Hematopoietic multipotent progenitor cell treated with erythropoietin and hydrocortisone succinate and interleukin-3 and kit ligand, for 6 days (in vitro differentiated cells): ENCODE measurements at regions not wholly inside any gene's neighbourhood (a gene's known extent, or its start where the extent isn't known, plus 50 kb on each side); places are given as distances from the start of the nearest gene placed in this dataset.

Experiments
- DNase-seq: peaks from one replicate; pipeline ENCODE4 v3.0.0-alpha.2; 2015

DNA sequence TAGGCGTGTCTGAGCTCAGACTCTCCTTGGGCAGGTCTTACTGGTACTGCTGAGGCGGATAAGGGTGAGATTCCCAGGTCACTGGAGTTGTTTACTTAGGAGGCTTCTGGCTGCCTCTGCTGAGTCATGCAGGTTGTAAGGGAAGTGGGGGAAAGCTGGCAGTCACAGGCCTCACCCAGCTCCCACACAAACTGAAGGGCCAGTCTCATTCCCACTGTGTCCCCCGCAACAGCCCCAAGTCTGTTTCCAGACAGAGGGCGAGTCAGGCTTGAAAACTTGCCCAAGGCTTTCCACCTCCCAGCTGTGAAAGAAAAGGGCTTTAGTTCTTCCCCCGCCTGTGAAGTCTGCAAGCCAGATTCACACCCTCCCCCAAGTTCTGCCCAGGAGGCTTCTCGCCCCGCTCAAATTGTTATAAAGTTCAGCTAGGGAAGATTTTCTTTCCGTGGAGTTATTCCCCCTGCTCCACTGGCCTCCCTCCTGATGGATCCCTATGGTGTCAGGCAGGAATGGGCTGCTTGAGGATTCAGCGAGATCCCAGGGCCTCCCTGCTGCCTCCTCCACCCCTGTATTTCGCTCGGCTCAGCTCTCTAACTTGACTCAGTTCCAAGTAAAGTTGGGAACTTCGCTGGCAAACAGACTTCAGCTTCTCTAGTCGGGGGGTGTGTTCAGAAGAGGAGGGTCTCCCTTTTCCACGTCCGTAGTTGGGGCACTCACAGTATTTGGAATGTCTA, 248.6 kb downstream of the NR4A2 start:
- no peak for DNase-seq

DNA sequence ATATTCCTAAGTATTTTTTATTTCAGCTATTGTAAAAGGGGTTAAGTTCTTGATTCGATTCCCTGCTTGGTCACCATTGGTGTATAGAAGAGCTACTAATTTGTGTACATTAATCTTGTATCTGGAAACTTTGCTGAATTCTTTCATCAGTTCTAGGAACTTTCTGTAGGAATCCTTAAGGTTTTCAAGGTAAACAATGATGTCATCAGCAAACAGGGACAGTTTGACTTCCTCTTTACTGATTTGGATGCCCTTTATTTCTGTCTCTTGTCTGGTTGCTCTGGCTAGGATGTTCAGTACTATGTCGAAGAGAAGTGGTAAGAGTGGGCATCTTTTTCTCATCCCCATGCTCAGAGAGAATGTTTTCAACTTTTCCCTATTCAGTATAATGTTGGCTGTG, 252.7 kb downstream of the NR4A2 start:
- DNase-seq = no peak

GRCh38 chr2:156077041-156077742, 255.3 kb downstream of the NR4A2 start:
- no peak for DNase-seq

GRCh38 chr2:156065912-156066311, 266.6 kb downstream of the NR4A2 start:
- DNase-seq = peak; percentile 30

GRCh38 chr2:156064540-156064939, 268.0 kb downstream of the NR4A2 start:
- no peak for DNase-seq

DNA sequence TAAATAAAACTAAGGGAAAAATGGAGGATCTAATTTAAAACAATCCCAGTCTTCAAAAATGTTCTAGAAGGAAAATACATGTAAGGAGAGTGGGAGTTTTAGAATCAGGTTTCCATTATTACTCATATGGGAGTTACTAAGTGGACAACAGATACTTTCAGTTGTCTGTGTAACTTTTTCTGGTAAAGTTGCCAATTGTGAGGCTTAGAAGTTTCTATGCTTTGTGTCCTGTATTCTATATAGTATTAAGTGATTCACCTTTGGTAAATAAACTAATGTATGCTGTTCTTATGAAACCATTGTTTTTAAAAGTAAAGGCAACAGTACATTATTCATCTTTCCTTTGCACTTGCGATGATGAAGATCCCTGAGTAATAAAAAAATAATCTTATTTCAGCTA, 274.9 kb downstream of the NR4A2 start:
- DNase-seq = no peak

DNA sequence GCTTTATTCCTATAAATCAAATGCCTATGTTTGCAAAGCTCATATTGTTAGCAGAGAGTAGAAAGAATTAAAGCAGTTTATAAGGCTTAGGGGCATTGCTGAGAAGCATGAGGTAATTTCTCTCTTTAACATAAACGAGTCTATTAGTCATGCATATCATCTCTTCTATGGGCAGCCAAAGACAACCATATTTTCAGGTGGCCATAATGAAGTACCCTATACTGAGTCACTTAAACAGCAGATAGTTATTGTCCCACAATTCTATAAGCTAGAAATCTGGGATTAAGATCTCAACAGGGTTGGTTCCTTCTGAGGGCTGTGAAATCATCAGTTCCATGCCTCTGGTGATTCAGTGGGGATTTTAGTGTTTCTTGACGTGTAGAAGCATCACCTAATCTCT, 277.5 kb downstream of the NR4A2 start:
- no peak for DNase-seq

GRCh38 chr2:156046900-156047299, 285.6 kb downstream of the NR4A2 start:
- no peak for DNase-seq

- no peak for DNase-seq
Observed at GRCh38 chr2:156042895-156043294, 289.6 kb downstream of the NR4A2 start.

DNA sequence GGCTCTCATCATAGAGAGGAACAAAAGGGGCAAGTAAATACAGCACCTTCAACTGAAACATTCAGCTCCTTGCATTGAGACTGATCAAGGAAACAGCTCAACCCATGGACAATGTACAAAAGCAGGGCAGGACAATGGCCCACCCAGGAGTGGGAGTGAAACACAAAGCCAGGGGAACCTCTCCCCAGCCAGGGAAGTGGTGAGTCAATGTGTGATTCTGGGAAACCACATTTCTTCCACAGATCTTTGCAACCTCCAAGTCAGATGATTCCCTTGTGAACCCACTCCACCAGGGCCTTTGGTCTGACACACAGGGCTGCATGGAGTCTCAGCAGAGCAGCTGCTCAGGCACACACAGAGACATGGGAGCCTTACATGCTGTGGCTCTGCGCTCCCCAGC, 294.5 kb downstream of the NR4A2 start:
- DNase-seq = no peak

DNA sequence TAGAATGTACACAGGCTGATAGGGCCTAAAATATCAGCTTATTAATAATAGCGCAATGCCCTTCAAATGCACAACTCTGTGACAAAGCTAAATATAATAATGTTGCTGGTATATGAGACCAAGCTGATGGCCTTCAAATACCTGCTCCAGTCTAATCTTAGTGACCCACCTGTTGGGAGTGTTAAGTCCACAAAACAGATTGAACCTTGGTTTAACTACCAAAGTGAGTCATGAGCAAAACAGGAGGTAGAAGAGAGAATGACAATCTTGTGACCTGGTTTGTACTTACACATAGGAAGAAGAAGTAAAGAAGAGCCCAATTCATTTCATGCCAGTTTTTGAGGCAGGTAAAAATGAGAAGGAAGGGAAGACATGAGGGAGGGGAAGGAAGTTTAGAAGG, 295.0 kb downstream of the NR4A2 start:
- DNase-seq = no peak

DNA sequence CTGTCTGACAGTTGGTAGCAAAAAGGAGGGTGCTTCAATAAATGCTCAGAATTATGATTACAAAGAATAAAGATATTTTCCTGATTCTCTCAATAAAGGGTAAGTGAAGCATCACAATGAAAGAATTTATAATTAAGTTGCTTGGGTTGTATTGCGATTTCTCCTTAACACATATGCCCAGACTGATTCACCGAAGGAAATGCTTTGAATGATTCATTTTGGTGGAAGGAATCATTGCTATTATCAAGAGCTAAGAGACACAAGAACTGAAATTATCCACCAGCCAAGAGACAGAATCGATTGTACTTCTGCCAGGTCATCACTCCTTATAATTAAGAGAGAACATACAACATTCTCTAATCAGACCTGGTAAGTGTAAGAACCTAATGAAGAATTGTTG, 301.4 kb downstream of the NR4A2 start:
- DNase-seq = no peak

DNA sequence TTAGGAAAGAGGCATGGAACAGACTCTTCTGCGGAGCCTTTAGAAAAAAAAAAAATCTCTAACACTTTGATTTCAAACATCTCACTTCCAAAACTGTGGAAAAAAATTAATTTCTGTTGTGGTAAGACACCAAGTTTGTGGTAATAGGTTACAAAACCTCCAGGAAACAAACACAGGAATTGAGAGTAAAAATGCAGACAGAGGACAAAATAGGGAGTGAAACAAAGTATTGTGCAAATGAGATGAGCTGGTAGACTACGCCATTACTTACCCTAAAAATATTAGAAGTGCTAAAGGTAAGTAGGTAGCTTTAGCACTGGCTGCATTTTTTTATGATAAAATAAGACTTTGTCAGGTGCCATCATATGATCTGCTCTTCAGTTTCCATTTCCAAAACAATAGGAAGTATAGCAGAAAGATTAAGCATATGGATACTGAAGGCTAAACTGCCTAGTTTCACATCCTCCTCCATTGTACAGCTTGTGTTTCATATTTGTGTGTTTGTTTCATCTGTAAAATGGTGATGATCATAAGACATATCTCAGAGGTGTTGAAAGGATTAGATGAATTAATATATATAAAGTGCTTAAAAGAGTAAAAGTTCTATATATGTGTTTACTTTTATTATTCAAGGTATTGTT, 309.2 kb downstream of the NR4A2 start:
- DNase-seq = no peak

GRCh38 chr2:156021146-156022040, 311.1 kb downstream of the NR4A2 start:
- DNase-seq = no peak

- DNase-seq = no peak
Observed at GRCh38 chr2:156019341-156019740, 313.2 kb downstream of the NR4A2 start.

GRCh38 chr2:156017341-156017885, 315.1 kb downstream of the NR4A2 start:
- no peak for DNase-seq

GRCh38 chr2:156009293-156009692, 323.2 kb downstream of the NR4A2 start:
- DNase-seq = no peak

- DNase-seq = no peak
Observed at GRCh38 chr2:156006721-156007618, 325.6 kb downstream of the NR4A2 start.

DNA sequence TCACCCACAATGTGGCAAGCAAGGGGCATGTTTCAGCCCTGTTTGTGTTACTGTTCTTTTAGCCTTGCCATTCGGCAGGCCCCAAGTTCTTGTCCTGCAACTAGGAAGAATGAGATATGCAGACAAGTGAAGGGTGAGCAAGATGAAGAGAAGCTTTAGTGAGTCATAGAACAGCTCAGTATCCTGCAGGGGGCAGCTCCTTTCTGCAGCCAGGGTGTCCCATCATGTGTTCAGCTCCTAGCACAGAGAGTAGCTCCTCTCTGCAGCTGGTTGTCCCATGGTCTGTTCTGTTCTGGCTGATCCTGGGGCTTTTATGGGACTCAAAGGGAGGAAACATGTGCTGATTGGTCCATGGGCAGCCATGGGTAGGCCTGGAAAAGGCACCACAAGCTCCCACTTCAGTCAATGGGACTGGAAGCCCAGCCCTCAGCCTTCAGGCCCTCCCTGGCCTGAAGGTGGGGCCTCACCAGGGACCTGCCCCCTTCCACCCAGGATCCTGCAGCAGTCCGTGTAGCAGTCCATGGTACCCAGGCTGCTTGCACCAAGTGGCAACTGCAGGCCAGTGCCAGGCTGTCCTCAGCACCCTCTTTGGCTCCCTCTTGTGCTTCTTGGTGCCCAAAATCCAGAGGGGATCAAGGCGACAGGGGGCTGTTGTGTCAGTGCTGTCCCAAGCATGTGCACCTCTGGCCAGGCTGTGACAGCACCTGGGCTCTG, 326.4 kb downstream of the NR4A2 start:
- no peak for DNase-seq

GRCh38 chr2:156005531-156005930, 327.0 kb downstream of the NR4A2 start:
- no peak for DNase-seq

GRCh38 chr2:156004459-156004858, 328.1 kb downstream of the NR4A2 start:
- DNase-seq = no peak
